ENCODE measurements at regions not wholly inside any gene's neighbourhood (a gene's known extent, or its start where the extent isn't known, plus 50 kb on each side); places are given as distances from the start of the nearest gene placed in this dataset.
"Not testable (repeated sequence)": the region's sequence is repeated elsewhere in the genome, so short reads cannot be mapped to it uniquely, and the experiment has no call there.

- no peak for DNase-seq
These were observed 111.3 kb upstream of the MIR17HG start for GRCh38 chr13:91236182-91236581.

- DNase-seq, result no peak
These were observed 110.6 kb upstream of the MIR17HG start for GRCh38 chr13:91236921-91237320.

- no peak for DNase-seq
These were observed 109.5 kb upstream of the MIR17HG start for GRCh38 chr13:91238036-91238435.

GRCh38 chr13:91240341-91240740 lies 107.1 kb upstream of the MIR17HG start:
- DNase-seq, result no peak

GRCh38 chr13:91241221-91241933 lies 106.1 kb upstream of the MIR17HG start:
- no peak for DNase-seq

GRCh38 chr13:91242652-91243051 lies 104.8 kb upstream of the MIR17HG start:
- no peak for DNase-seq

- no peak for DNase-seq
These were observed 102.2 kb upstream of the MIR17HG start for GRCh38 chr13:91245288-91245687.

GRCh38 chr13:91247768-91248167 lies 99.7 kb upstream of the MIR17HG start:
- DNase-seq, result no peak

GRCh38 chr13:91248249-91248648 lies 99.2 kb upstream of the MIR17HG start:
- DNase-seq, result no peak

GRCh38 chr13:91249370-91249769 lies 98.1 kb upstream of the MIR17HG start:
- no peak for DNase-seq

GRCh38 chr13:91249861-91250260 lies 97.6 kb upstream of the MIR17HG start:
- DNase-seq, result no peak

GRCh38 chr13:91251573-91251972 lies 95.9 kb upstream of the MIR17HG start:
- DNase-seq, result not testable (repeated sequence)

GRCh38 chr13:91264484-91264883 lies 83.0 kb upstream of the MIR17HG start:
- no peak for DNase-seq

GRCh38 chr13:91269237-91269636 lies 78.2 kb upstream of the MIR17HG start:
- DNase-seq, result no peak

- no peak for DNase-seq
These were observed 77.5 kb upstream of the MIR17HG start for GRCh38 chr13:91270031-91270430.

- DNase-seq, result no peak
These were observed 75.2 kb upstream of the MIR17HG start for GRCh38 chr13:91272235-91272777.

- DNase-seq, result no peak
These were observed 73.8 kb upstream of the MIR17HG start for GRCh38 chr13:91273675-91274074.

GRCh38 chr13:91277013-91277676 lies 70.3 kb upstream of the MIR17HG start:
- no peak for DNase-seq

- no peak for DNase-seq
These were observed 69.2 kb upstream of the MIR17HG start for GRCh38 chr13:91278291-91278690.

- no peak for DNase-seq
These were observed 68.6 kb upstream of the MIR17HG start for GRCh38 chr13:91278888-91279287.

- no peak for DNase-seq
These were observed 66.7 kb upstream of the MIR17HG start for GRCh38 chr13:91280801-91281200.

GRCh38 chr13:91284335-91284734 lies 63.2 kb upstream of the MIR17HG start:
- no peak for DNase-seq

GRCh38 chr13:91286317-91286716 lies 61.2 kb upstream of the MIR17HG start:
- no peak for DNase-seq

- no peak for DNase-seq
These were observed 56.4 kb upstream of the MIR17HG start for GRCh38 chr13:91291078-91291477.
